Transverse colon (tissue), 4 donors: ENCODE measurements at regions not wholly inside any gene's neighbourhood (a gene's known extent, or its start where the extent isn't known, plus 50 kb on each side); places are given as distances from the start of the nearest gene placed in this dataset.

Experiments used
- DNase-seq: peaks from one replicate; pipeline ENCODE4 v3.0.0-alpha.2; 2019
- H3K27ac ChIP-seq, 4 donors: fragments of 200-600 bp; sonication (generic); 2 replicates each; pipeline ENCODE4 v1.5.1; 2016 to 2018; ENCODE audit warnings: inconsistent platforms in 4 of 4
- H3K27me3 ChIP-seq: fragments of 200-600 bp; sonication (generic); 2 replicates; pipeline ENCODE4 v1.5.1; 2017; ENCODE audit warnings: inconsistent platforms
- H3K36me3 ChIP-seq, 4 donors: fragments of 200-600 bp; sonication (generic); 2 replicates each; pipeline ENCODE4 v1.5.1; 2017 to 2019; ENCODE audit warnings: inconsistent platforms in 4 of 4
- H3K4me1 ChIP-seq, 4 donors: fragments of 200-600 bp; sonication (generic); 2 replicates each; pipeline ENCODE4 v1.5.1; 2017 to 2020; ENCODE audit warnings: inconsistent platforms in 4 of 4
- H3K4me3 ChIP-seq, 4 donors: fragments of 200-600 bp; sonication (generic); 1 replicate in 1 of 4; 2 replicates in 3 of 4; pipeline versions ENCODE4 v1.5.1 to v1.6.1; 2017 to 2019; ENCODE audit warnings: inconsistent platforms in 4 of 4
- H3K9me3 ChIP-seq, 2 donors: fragments of 200-600 bp; sonication (generic); 2 replicates each; pipeline ENCODE4 v1.5.1; 2017 to 2019; ENCODE audit warnings: inconsistent platforms in 2 of 2
- CTCF ChIP-seq, 5 experiments: fragments of 200-600 bp in 3 of 5; fragments of 450-650 bp in 2 of 5; sonication (generic) in 3 of 5; IDR thresholded peaks; 1 replicate in 2 of 5; 2 replicates in 3 of 5; pipeline ENCODE4 v1.5.1; 2016 to 2017; ENCODE audit warnings: antibody characterized with exemption in 5 of 5, inconsistent platforms in 3 of 5, mild to moderate bottlenecking in 2 of 5, moderate library complexity in 1 of 5
- EP300 ChIP-seq: sonication (generic); formaldehyde crosslinking; IDR thresholded peaks from one replicate; pipeline ENCODE4 v1.6.1; 2017; ENCODE audit warnings: antibody characterized with exemption, low read depth
- POLR2A ChIP-seq: fragments of 450-650 bp; IDR thresholded peaks from one replicate; pipeline ENCODE4 v1.6.1; 2016; ENCODE audit warnings: antibody characterized with exemption, mild to moderate bottlenecking, moderate library complexity
- POLR2AphosphoS5 ChIP-seq, 3 donors: sonication (generic); formaldehyde crosslinking; IDR thresholded peaks; one replicate each; pipeline ENCODE4 v1.6.1; 2016; ENCODE audit warnings: antibody characterized with exemption in 3 of 3
- WGBS, 2 donors: methylation state at CpG; one replicate each; pipeline ENCODE4 v1.1.5; 2018; ENCODE audit warnings: low coverage in 1 of 2; 5-methylcytosine and 5-hydroxymethylcytosine counted together
- in situ Hi-C, 4 donors: fragments of 200-750 bp; cut with MboI; loops; one replicate each; pipeline versions ENCODE4 v1.15.0 to v1.15.1; 2017; ENCODE audit warnings: low sequenced_read_pairs in 3 of 4, low pct_ligation_motif_present in 1 of 4, low pct_unique_long_range_greater_than_20kb in 1 of 4
- intact Hi-C: fragments of 100-400 bp; cut with DNase I; formaldehyde crosslinking; loops from one replicate; pipeline ENCODE4 v1.15.1; 2023; ENCODE audit warnings: low total_unique reads

GRCh38 chr2:6769346-6769745, 96.4 kb downstream of the CMPK2 start:
- intact Hi-C loops = no loop called here
- in situ Hi-C loops = loop anchor here in 1 of 4 donors (25.0 kb wide), 1 partner anchor 432 kb away; no protein-coding TSS in a partner anchor
- DNase-seq = no peak
- H3K36me3 ChIP-seq = no peaks in the 10 kb centered on the region
- H3K27ac ChIP-seq = no peak overlapping the region
- H3K4me1 ChIP-seq = peaks cover 0 to 5% (median 0%) of the 10 kb centered on the region in 4 donors
- no peaks in the 10 kb centered on the region for H3K9me3 ChIP-seq
- H3K27me3 ChIP-seq = peaks cover 27% of the 10 kb centered on the region
- no peak overlapping the region for H3K4me3 ChIP-seq
- TF ChIP-seq CTCF (IDR thresholded peaks at IDR 0.05) (no peak), EP300 (no peak), POLR2A (no peak)

- Histone ChIP-seq H3K4me3 (no peak overlapping the region), H3K27ac (no peak overlapping the region), H3K9me3 (no peaks in the 10 kb centered on the region), H3K27me3 (peaks cover 29% of the 10 kb centered on the region), H3K4me1 (peaks cover 0 to 5% (median 0%) of the 10 kb centered on the region in 4 donors), H3K36me3 (no peaks in the 10 kb centered on the region)
- intact Hi-C loops (no loop called here), in situ Hi-C loops (loop anchor here in 1 of 4 donors (25.0 kb wide), 1 partner anchor 433 kb away; no protein-coding TSS in a partner anchor)
- 79 to 80% methylated on average over 3 to 16 of the region's 16 CpGs for WGBS, 2 donors
- DNase-seq = no peak
- TF ChIP-seq POLR2A (no peak), EP300 (no peak), CTCF (IDR thresholded peaks at IDR 0.05) (no peak), POLR2AphosphoS5 (IDR thresholded peaks at IDR 0.05) (no peak)
Observed at GRCh38 chr2:6770006-6770405, 95.7 kb downstream of the CMPK2 start.

- Histone ChIP-seq H3K9me3 (no peaks in the 10 kb centered on the region), H3K4me1 (peaks cover 0 to 5% (median 0%) of the 10 kb centered on the region in 4 donors), H3K36me3 (no peaks in the 10 kb centered on the region), H3K4me3 (no peak overlapping the region), H3K27ac (no peak overlapping the region), H3K27me3 (peaks cover 29% of the 10 kb centered on the region)
- 51 to 63% methylated on average over 6 to 19 of the region's 19 CpGs for WGBS, 2 donors
- DNase-seq = no peak
- no peak for TF ChIP-seq EP300
- no peak for TF ChIP-seq POLR2A
- TF ChIP-seq POLR2AphosphoS5 (IDR thresholded peaks at IDR 0.05) = no peak
- TF ChIP-seq CTCF (IDR thresholded peaks at IDR 0.05) = no peak
- intact Hi-C loops (no loop called here), in situ Hi-C loops (loop anchor here in 1 of 4 donors (25.0 kb wide), 1 partner anchor 435 kb away; no protein-coding TSS in a partner anchor)
Observed at GRCh38 chr2:6771634-6772611, 93.8 kb downstream of the CMPK2 start.

GRCh38 chr2:6773007-6773693, 92.6 kb downstream of the CMPK2 start:
- in situ Hi-C loops (loop anchor here in 1 of 4 donors (25.0 kb wide), 1 partner anchor 436 kb away; no protein-coding TSS in a partner anchor), intact Hi-C loops (no loop called here)
- Histone ChIP-seq H3K4me3 (peak overlapping the region in 1 of 4 donors; percentile 26), H3K27me3 (peaks cover 29% of the 10 kb centered on the region), H3K4me1 (peaks cover 0 to 5% (median 0%) of the 10 kb centered on the region in 4 donors), H3K9me3 (no peaks in the 10 kb centered on the region), H3K27ac (no peak overlapping the region), H3K36me3 (no peaks in the 10 kb centered on the region)
- WGBS, 2 donors = 7 to 11% methylated on average over 23 to 29 of the region's 29 CpGs
- peak; percentile 58 for DNase-seq
- TF ChIP-seq POLR2AphosphoS5 (IDR thresholded peaks at IDR 0.05) = no peak
- peak; percentile 76 to 94 (median 89) for TF ChIP-seq CTCF (IDR thresholded peaks at IDR 0.05)
- no peak for TF ChIP-seq POLR2A
